Nephron (organoid): ENCODE measurements at regions not wholly inside any gene's neighbourhood (a gene's known extent, or its start where the extent isn't known, plus 50 kb on each side); places are given as distances from the start of the nearest gene placed in this dataset.

Experiments used
- H3K27ac Mint-ChIP-seq, 3 experiments: 2 replicates each; pipeline ENCODE4 v1.8.0; 2020; ENCODE audit warnings: mixed read lengths in 3 of 3, mild to moderate bottlenecking in 2 of 3, moderate library complexity in 1 of 3
- H3K27me3 Mint-ChIP-seq: 2 replicates; pipeline ENCODE4 v1.8.0; 2021; ENCODE audit warnings: low read depth, mild to moderate bottlenecking, moderate library complexity, mixed read lengths
- H3K36me3 Mint-ChIP-seq: 2 replicates; pipeline ENCODE4 v1.8.0; 2020; ENCODE audit warnings: low read depth, mixed read lengths
- H3K4me1 Mint-ChIP-seq: 2 replicates; pipeline ENCODE4 v1.8.0; 2020; ENCODE audit warnings: mixed read lengths
- H3K4me3 Mint-ChIP-seq, 3 experiments: 2 replicates each; pipeline ENCODE4 v1.8.0; 2020; ENCODE audit warnings: mild to moderate bottlenecking in 3 of 3, mixed read lengths in 3 of 3, moderate library complexity in 2 of 3
- H3K9me3 Mint-ChIP-seq: 2 replicates; pipeline ENCODE4 v1.8.0; 2020; ENCODE audit warnings: mixed read lengths
- CTCF ChIP-seq, 3 experiments: fragments of 200-600 bp; sonication (generic); IDR thresholded peaks; one replicate each; pipeline ENCODE4 v1.5.0; 2021; ENCODE audit warnings: antibody characterized with exemption in 3 of 3; ENCODE audit not compliant: unreplicated experiment in 3 of 3

GRCh38 chr12:75816897-75817296 lies 214.7 kb downstream of the PHLDA1 start:
- Mint-ChIP-seq H3K4me1 (peaks cover 57% of the 10 kb centered on the region), H3K9me3 (no peaks in the 10 kb centered on the region), H3K27ac (no peak overlapping the region), H3K27me3 (no peaks in the 10 kb centered on the region), H3K36me3 (no peaks in the 10 kb centered on the region), H3K4me3 (no peak overlapping the region)
- TF ChIP-seq CTCF (IDR thresholded peaks at IDR 0.05; ENCODE audit: unreplicated experiment in 3 of 3) = no peak

- Mint-ChIP-seq H3K27ac (peak overlapping the region in 2 of 3 experiments; percentile 28 to 62), H3K27me3 (no peaks in the 10 kb centered on the region), H3K4me1 (peaks cover 55% of the 10 kb centered on the region), H3K36me3 (no peaks in the 10 kb centered on the region), H3K4me3 (no peak overlapping the region), H3K9me3 (no peaks in the 10 kb centered on the region)
- no peak for TF ChIP-seq CTCF (IDR thresholded peaks at IDR 0.05; ENCODE audit: unreplicated experiment in 3 of 3)
These were observed 215.8 kb downstream of the PHLDA1 start for GRCh38 chr12:75815756-75816155.

GRCh38 chr12:75814851-75815754 lies 216.5 kb downstream of the PHLDA1 start:
- TF ChIP-seq CTCF (IDR thresholded peaks at IDR 0.05; ENCODE audit: unreplicated experiment in 3 of 3) = no peak
- H3K4me1 Mint-ChIP-seq = peaks cover 50% of the 10 kb centered on the region
- peak overlapping the region; percentile 28 to 62 (median 42) for H3K27ac Mint-ChIP-seq
- H3K36me3 Mint-ChIP-seq = no peaks in the 10 kb centered on the region
- H3K9me3 Mint-ChIP-seq = no peaks in the 10 kb centered on the region
- H3K27me3 Mint-ChIP-seq = no peaks in the 10 kb centered on the region
- no peak overlapping the region for H3K4me3 Mint-ChIP-seq

GRCh38 chr12:75813072-75813471 lies 218.5 kb downstream of the PHLDA1 start:
- peak overlapping the region in 1 of 3 experiments; percentile 8 for H3K27ac Mint-ChIP-seq
- no peak for TF ChIP-seq CTCF (IDR thresholded peaks at IDR 0.05; ENCODE audit: unreplicated experiment in 3 of 3)
- no peaks in the 10 kb centered on the region for H3K27me3 Mint-ChIP-seq
- no peaks in the 10 kb centered on the region for H3K36me3 Mint-ChIP-seq
- H3K4me1 Mint-ChIP-seq = peaks cover 48% of the 10 kb centered on the region
- no peak overlapping the region for H3K4me3 Mint-ChIP-seq
- peaks cover 3% of the 10 kb centered on the region for H3K9me3 Mint-ChIP-seq

GRCh38 chr12:75812271-75813018 lies 219.1 kb downstream of the PHLDA1 start:
- Mint-ChIP-seq H3K27ac (peak overlapping the region; percentile 26 to 62 (median 41)), H3K36me3 (no peaks in the 10 kb centered on the region), H3K4me1 (peaks cover 48% of the 10 kb centered on the region)

More at GRCh38 chr12:75812271-75813018, 219.1 kb downstream of the PHLDA1 start:
- no peak for TF ChIP-seq CTCF (IDR thresholded peaks at IDR 0.05; ENCODE audit: unreplicated experiment in 3 of 3)
- Mint-ChIP-seq H3K27me3 (no peaks in the 10 kb centered on the region), H3K9me3 (peaks cover 6% of the 10 kb centered on the region), H3K4me3 (peak overlapping the region in 1 of 3 experiments; percentile 45)
